HG02759 (cell line): ENCODE measurements at regions not wholly inside any gene's neighbourhood (a gene's known extent, or its start where the extent isn't known, plus 50 kb on each side); places are given as distances from the start of the nearest gene placed in this dataset.

Source experiments
- ATAC-seq: cut with Tn5 transposase; IDR thresholded peaks from one replicate; pipeline ENCODE4 v1.9.1; 2021; ENCODE audit warnings: mild to moderate bottlenecking, moderate library complexity; ENCODE audit not compliant: unreplicated experiment

DNA sequence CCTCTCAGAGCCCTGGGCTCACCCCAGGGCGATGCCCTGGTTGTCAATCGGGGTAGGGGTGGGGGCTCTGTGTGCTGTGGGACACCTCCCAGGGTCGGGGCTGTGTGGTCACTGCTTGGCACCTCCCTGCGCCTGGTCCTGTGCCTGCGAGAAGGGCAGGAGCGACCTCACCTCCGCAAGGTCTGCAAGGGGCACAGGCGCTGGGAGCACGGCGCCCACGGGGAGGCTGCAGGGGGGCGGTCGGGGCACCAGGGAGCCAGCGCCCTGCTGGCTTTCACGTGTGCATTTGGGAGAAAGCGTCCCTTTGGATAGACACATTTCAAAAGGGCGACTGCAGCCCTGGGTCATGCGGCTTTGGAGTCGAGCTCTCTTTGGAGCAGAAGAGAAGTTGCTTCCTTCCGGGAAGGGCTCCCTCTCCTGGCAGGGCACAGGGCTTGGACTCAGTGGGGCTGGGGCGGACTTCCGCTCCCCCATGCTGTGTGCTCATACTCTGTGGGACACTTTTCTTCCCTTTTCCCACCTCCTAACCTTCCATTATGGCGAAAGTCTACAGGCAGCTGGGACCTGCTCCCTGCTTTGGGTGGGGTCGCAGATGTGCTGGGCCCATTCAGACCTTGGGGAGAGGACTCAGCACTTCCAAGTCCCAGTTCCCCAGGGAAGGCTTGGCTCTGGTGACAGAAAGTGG, 52.9 kb upstream of the SLC28A3 start:
- ATAC-seq = no peak

DNA sequence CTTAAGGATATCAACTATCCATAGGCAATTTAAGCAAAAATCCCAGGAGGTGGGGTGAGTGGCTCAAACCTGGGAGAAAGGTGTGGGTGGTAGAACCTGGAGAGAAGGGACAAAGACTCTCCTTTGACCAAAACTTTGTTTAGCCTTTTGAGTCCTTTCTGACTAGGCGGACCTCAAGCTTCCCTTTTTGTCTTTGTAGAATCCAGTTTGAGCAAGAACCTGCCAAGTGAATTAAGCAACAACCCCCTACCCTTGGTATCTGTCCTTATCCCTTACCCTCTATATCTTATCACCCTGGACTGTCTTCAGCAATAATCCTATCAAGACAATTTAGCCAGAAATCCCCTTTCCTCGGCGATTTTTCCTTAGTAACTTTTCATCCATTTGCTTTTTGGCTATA, 53.5 kb upstream of the SLC28A3 start:
- ATAC-seq = no peak

DNA sequence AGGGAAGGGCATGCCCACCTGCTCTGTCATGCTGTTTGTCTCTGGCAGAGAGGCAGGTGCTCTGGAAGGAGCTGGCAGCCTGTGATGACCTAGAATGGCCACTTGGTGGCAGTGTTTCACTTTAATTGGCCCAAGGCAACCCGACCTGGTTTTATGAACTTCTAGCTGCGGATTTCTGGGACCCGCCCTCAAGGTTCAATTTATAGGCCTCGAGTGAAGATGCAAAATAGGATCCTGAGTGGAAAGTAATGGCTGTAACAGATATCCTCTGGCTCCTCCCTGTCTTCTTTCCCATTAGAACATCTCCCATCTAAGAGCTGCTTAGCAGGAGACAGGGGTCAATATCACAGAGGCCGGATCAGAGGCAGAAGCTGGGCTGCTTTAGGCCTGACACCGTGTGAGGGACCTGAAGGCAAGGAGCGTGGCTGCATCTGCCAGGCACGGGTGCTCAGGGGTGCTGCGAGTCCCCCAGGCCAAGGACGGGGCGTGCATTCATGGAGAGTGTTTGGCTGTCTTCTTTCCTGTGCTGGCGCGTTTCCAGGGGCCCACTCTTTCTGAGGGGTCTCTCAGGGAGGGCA, 56.7 kb upstream of the SLC28A3 start:
- ATAC-seq = peak; percentile 62

DNA sequence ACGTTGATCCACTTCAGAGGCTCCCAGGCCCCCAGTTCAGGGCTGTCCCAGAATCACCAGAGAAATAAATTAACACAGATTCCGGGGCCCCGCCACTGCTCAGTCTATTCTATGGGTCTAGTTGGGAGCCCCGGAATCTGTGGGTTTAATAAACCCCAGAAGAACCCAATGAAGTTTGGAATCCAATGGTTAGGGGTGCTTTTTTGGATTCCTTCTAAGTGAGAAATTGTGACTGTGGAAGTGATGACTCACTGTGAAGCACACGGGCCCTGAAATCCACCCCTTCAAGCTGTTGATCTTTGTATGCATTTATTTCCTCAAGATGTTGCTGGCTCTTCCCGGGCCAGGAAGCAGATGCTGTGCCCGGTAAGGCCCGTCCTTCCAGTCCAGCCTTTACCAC, 57.3 kb upstream of the SLC28A3 start:
- no peak for ATAC-seq

DNA sequence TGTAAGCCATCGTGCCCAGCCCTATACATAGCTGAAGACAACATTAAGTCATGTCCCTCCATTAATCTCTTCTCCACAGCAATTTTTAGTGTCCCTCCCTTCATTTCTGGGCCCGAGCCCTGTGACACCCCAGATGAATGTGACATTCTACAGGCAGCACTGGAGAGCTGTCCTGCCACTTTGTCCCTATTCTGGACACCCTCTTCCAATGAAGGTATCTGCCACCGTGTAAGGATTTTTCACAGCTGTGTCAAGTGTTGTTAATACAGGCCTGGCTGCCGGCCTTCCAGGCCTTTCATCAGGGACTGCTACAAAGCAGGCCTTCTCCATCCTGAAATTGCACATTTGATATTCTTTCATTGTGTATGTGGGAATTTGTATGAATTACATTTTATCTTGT, 62.0 kb upstream of the SLC28A3 start:
- no peak for ATAC-seq

DNA sequence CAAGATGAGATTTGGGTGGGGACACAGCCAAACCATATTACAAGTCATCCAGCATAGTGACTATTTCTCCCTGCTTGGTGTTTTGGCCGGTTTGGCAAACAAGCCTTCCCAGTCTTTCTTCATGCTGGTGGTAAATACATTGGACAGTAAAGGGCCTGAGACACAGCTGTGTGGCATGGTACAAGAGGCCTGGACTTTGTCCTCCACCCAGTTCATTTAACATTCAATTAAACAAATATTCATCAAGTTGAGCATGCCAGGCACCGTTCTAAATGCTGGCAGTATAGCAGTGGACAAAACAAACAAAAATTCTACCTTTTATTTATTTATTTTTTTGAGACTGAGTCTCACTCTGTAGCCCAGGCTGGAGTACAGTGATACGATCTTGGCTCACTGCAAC, 62.7 kb upstream of the SLC28A3 start:
- no peak for ATAC-seq

DNA sequence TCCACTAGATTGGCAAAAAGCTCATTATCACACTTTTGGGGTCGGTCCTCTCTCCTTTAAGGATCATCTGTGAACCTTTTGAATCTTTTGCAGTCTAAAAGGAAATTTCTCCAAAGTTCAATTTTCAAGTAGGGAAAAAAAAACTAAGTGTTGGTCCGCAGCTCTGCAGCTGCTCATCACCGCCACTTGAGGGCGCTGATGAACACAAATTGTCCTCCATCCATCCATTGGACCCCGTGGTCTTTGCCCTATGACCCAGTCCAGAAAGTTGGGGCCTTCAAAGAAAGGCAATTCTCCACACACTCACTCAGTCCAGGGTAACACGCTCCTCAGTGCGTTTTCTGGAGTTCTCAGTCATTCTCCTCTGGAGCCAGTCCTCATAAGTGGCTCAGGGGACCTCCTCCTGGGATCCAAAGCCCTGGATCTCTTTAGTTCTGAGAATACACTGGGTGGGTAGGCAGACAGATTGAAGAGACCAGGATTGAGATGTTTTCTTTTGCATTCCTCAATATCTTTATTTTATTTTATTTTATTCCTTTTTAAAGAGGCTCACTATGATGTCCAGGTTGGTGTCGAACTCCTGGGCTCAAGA, 63.6 kb upstream of the SLC28A3 start:
- ATAC-seq = no peak

DNA sequence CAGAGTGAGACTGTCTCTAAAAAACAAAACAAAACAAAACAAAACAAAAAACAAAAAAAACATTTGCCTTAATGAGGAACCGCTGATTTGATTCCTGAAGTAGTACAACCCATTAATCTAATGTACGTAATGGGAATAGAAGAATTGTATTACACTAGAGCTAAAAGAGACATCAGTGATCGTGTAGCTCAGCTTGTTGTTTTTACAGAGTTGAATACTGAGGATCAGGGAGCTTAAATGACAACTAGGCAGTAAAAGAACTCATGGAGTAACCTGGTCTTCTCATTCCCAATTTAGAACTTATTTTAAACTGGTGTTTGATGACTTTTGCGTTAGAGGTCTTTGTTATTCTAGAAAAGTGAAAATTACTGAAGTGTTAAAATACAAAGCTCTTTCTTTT, 65.1 kb upstream of the SLC28A3 start:
- no peak for ATAC-seq

DNA sequence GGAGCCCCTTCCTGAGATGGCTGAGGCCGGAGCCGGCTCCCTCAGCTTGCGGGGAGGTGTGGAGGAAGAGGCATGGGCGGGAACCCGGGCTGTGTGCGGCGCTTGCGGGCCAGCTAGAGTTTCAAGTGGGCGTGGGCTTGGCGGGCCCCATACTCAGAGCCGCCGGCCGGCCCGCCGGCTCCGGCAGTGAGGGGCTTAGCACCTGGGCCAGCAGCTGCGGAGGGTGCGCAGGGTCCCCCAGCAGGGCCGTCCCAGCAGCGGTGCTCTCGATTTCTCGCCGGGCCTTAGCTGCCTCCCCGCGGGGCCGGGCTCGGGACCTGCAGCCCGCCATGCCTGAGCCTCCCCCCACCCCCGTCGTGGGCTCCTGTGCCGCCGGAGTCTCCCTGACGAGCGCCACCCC, 67.9 kb upstream of the SLC28A3 start:
- ATAC-seq = no peak

DNA sequence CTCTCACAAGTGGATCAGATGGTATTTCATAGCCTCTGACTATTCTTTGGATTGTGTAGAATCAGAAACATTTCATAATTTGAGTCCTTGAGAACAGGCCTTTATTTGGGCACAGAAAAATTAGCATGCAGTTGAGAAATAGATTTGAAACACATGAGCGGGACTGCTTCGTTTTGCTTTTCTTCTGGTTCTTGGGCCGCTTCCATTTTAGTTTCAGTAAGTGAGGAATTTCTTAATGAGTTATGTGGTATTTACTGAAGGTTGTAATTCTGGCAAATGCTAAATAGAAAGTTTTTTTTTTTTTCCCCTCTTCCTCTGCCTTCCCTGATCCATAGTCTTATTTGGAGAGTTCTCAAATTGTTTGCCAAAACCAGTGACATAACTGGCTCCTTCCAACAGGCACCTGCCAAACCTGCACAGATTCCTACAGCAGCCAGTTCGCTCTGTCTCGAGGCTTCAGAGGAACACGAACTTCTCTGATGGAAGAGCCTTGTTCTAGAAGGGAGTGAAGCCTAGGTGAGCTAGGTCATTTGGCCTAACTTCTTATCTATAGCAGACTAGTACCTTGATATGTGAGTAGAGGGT, 71.2 kb upstream of the SLC28A3 start:
- no peak for ATAC-seq

DNA sequence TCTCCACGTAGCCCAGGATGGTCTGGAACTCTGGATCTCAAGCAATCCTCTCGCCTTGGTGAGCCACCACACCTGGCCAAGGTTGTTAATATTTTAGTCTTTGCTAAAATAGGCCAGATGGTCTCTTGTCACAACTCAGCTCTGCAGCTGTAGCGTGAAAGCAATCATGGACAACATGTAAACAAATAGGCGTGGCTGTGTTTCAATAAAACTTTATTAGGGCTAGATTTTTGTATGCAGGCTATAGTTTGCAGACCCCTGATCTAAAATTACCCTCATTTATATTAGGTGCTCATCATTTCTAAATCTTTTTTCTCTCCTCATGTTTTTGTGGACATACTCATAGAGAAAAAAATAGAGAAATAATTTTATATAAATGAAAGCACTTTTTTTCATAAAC, 72.1 kb upstream of the SLC28A3 start:
- no peak for ATAC-seq

DNA sequence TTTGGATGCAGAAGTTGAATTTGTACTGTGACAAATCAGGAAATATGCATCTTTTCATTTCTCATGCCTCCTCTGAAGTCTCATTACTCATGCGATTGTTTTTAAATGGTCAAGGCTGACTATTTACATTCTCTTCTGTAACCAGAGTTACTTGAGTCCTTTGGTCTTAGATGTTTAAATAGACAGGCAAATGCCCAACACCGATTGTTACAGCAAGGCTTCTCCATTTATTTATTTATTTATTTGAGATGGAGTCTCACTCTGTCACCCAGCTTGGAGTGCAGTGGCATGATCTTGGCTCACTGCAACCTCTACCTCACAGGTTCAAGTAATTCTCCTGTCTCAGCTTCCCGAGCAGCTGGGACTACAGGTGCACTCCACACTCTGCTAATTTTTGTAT, 72.7 kb upstream of the SLC28A3 start:
- no peak for ATAC-seq

DNA sequence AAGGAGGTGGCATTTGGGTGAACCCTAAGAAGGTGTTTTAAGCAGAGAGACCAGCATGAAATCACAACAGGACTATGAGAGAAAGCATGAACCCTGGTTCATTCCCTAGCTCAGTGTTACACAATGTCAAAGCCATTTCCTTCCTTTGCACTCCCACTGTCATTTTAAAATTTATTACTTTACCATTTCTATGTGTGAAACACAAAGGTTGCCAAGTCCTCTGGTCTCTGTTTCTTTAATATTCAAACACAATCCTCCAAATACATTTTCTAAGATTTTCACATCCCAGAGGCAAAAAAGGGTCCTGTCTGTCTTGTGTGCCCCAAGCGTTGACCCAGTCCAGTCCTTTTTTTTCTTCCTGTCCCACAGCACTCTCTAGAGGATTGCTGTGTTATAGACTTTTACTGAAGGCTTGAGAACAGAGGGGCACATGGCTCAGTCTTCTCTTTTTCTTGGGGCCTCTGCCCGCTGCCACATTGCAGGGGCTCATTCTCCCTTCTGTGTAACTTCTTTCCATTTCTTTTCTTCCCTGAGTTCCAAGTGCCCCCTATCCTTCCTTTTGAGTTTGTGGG, 78.6 kb upstream of the SLC28A3 start:
- no peak for ATAC-seq

DNA sequence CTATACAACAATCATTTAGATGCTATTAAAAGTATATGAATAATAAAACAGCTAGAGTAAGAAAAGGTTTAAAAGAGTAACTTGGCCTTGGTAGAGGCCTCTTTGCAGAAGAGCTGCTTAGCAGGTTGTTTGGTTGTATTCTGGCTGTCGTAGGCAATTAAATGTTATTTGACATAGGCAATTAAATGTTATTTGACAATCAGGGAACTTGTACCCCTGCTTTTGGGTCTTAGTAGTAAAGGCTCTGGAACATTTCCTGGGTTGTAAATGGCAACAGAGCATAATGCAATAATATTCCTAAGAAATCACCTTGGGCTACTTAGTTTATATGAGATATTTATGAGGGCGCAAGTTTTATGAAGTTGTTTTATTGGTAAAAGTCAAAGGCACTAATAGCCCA, 84.4 kb upstream of the SLC28A3 start:
- no peak for ATAC-seq

DNA sequence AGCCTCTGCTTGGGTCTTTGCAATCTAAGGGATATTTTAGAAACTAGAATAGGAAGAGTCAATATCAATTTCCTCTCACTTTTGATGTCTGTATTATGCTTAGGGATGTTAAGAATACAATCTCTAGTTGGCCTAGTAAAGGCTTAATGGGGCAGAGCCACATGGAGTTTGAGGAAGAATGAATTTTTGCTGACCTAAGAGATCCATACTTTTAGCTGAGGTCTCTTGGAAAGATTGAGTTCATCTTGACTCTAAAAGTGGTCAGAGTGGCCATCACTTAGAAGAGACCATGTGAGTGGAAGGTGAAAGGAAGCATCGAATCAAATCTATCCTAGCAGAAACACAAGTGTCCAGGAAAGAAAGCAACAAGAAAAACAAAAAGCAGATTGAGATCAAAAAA, 92.2 kb upstream of the SLC28A3 start:
- no peak for ATAC-seq

DNA sequence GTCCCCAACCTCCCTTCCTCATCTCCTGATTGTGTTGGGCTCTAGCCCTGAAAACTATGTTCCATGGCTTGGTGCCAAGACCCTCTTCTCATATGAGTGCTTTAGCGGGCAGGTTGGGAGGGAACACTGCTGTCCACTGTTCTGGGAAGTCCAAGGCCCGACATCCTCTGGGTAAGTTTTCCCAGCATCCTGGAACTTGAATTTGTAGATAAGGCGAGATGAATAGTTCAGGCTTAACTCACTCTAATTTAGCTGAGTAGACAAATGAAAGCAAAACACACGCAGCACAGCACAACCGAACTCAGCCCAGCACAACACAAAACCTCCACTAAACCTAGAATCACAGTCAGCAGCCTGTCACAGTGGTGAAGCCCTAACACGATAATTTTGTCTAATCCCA, 95.3 kb upstream of the SLC28A3 start:
- ATAC-seq = no peak

DNA sequence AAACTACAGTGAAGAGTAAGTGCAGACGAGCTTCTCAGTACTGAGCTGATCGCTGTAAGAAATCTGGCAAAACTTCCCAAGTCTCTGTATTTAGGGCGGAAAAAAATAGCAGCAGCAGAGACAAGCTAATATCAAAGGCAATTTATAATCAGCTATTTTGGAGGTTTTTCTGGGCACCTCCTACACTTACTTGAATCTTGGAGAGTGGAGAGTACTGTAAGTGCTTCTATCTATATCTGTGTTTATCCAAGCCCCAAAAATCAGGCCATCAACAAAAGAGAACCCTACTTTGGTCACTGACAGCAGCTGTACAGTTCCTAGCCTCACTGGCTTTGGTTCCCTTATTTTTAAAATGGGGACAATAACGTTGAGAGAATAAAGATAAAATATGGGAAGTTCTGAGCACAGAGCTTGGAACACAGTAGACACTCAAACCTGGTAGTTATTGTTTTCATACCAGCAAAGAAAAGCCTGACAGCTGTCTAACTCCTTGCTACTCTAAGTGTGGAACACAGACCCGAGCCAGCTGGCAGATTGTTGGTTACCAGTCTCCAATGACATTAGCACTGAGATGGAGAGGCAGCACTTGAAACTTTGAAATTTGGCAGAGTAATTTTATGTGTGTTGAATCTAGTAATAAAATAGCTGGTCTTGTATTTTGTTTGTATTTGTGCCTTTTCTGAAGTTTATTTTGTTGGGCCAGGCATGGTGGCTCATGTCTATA, 96.0 kb upstream of the SLC28A3 start:
- no peak for ATAC-seq

DNA sequence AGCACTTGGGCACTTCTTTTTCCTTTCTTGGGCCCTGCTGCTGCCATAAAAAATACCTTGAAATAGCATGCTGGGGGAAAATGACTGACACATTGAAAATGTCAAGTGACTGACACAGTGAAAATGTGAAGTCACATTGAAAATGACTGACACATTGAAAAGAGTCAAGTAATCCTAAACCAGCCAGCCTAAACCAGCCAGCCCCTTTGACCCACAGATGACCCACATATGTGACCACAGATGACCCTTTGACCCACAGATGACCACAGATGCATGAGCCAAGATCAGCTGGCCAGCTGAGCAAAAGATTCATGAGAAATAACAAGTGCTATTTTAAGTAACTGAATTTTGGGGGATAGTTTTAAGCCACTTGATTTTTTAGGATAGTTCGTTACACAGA, 97.8 kb upstream of the SLC28A3 start:
- ATAC-seq = no peak

DNA sequence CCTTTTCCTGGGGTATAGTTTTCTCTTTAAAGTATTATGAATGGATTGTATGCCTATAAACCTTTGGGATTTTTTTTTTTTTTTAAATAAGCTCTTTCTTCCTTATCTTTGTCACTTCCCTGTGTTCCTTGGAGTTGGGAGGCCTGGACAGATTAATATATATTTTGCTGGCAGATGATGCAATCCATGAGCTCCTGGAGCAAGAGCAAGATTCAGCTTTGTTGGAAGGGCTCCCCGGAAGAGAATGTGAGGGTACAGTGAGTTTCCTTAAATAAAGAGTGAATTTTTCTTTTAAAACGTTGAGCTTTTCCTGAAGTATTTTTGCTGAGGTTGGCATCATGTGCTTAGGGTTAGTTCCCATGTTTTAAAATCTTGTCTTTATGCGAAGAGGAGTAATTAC, 98.7 kb upstream of the SLC28A3 start:
- ATAC-seq = no peak

DNA sequence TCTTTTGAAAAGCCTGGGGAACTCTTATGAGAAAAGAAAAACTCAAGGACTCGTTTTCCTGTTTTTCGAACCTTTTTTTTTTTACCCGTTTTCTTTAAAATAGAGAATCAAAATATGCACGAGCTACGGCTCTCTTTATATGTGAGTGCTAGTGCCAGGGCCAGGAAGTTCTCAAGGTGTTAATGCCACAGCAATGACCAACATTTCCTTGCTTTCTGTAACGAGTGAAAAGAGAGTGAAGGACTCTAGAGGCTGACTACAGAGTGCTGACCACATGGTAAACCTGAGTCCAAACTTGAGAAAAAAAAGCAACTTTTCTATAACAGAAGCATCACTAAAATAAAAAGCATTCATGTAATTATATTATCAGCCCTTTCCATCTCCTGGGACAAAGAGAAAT, 102.2 kb upstream of the SLC28A3 start:
- no peak for ATAC-seq

DNA sequence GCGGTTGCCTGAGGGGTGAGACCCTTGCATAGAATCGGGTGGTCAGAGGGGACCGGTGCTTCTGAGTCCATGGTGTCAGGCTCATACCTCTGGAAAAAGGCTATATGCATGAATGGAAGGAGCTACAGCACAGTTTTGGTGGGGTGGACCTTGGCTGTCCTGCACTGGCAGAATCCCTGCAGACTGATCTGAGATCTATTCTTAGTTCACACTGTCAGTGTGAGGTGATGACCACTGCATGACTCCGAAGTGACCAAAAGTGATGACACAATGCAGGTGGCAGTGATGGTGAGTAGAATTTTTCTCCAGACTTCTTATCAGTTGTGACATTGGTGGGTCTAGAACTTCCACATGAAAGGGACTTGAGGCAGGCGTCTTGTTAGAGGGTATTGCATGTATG, 105.2 kb upstream of the SLC28A3 start:
- ATAC-seq = no peak
